GM12878 (cell line): ENCODE measurements at regions not wholly inside any gene's neighbourhood (a gene's known extent, or its start where the extent isn't known, plus 50 kb on each side); places are given as distances from the start of the nearest gene placed in this dataset.

Experiments
- ATAC-seq: fragments of 200-7000 bp; cut with Tn5 transposase; 3 replicates; pipeline ENCODE4 v1.9.1; 2020; ENCODE audit warnings: mild to moderate bottlenecking, moderate library complexity
- BruUV-seq: library from RNA; stranded (reverse); fragments of 400-500 nt; replicated peaks from 2 replicates; lab custom pipeline; 2021; lab: Mats Ljungman, UMichigan
- CTCF ChIA-PET: fragments of 300-600 bp; sonication (Branson Sonifier 250); formaldehyde crosslinking; extraction: SDS; loops from one replicate; lab custom pipeline; 2021; ENCODE audit warnings: inconsistent platforms; lab: Yijun Ruan, JAX
- POLR2A ChIA-PET: fragments of 350-600 bp; formaldehyde crosslinking; extraction: SDS; loops from one replicate; lab custom pipeline; 2021; ENCODE audit warnings: inconsistent platforms; lab: Charles Lee
- RAD21 ChIA-PET: fragments of 300-600 bp; sonication (Branson Sonifier 250); formaldehyde crosslinking; loops from one replicate; lab custom pipeline; 2023; ENCODE audit warnings: antibody characterized with exemption; ENCODE audit not compliant: unreplicated experiment; lab: Charles Lee
- SMC1A ChIA-PET: fragments of 300-600 bp; sonication (Branson Sonifier 250); formaldehyde crosslinking; loops from one replicate; lab custom pipeline; 2023; ENCODE audit not compliant: unreplicated experiment, uncharacterized antibody; lab: Charles Lee
- DNase-seq: peaks from one replicate; pipeline ENCODE4 v3.0.0-alpha.2; 2011; ENCODE audit warnings: low read depth, low spot score
- FAIRE-seq: peaks from 3 replicates; lab custom pipeline; 2011; peaks lifted over from hg19 to GRCh38; lab: Jason Lieb, UNC
- H2AFZ ChIP-seq: 2 replicates; pipeline ENCODE4 v1.6.0; 2011; ENCODE audit warnings: low read depth, low read length, control low read depth; ENCODE audit not compliant: control insufficient read depth
- H3K27ac ChIP-seq: 2 replicates; pipeline ENCODE4 v1.5.1; 2011; ENCODE audit warnings: control low read depth; ENCODE audit not compliant: control insufficient read depth, insufficient read depth
- H3K27me3 ChIP-seq, 2 experiments: replicated peaks in 1 of 2; 2 replicates each; pipeline versions ENCODE4 v1.6.0 to v1.6.1; 2011; ENCODE audit warnings: low read length in 1 of 2; ENCODE audit not compliant: control insufficient read depth in 2 of 2, insufficient read depth in 2 of 2
- H3K36me3 ChIP-seq, 2 experiments: 2 replicates each; pipeline ENCODE4 v1.5.1; 2011; ENCODE audit warnings: low read length in 1 of 2; ENCODE audit not compliant: control insufficient read depth in 2 of 2, insufficient read depth in 2 of 2
- H3K4me1 ChIP-seq: 2 replicates; pipeline ENCODE4 v1.6.1; 2011; ENCODE audit warnings: mild to moderate bottlenecking, low read length, moderate library complexity, mixed read lengths; ENCODE audit not compliant: control insufficient read depth, insufficient read depth
- H3K4me2 ChIP-seq: 2 replicates; pipeline ENCODE4 v1.6.0; 2011; ENCODE audit warnings: control low read depth; ENCODE audit not compliant: control insufficient read depth, insufficient read depth
- H3K4me3 ChIP-seq: fragments of 200-600 bp; sonication (generic); 2 replicates; pipeline ENCODE4 v1.5.1; 2016
- H3K79me2 ChIP-seq: 2 replicates; pipeline ENCODE4 v1.6.0; 2011; ENCODE audit warnings: low read length; ENCODE audit not compliant: control insufficient read depth, insufficient read depth
- H3K9ac ChIP-seq: 2 replicates; pipeline ENCODE4 v1.8.0; 2011; ENCODE audit warnings: low read length, control low read depth, mixed read lengths; ENCODE audit not compliant: control insufficient read depth, insufficient read depth
- H3K9me3 ChIP-seq: replicated peaks from 3 replicates; pipeline ENCODE4 v1.5.1; 2011; ENCODE audit warnings: mild to moderate bottlenecking, low read length; ENCODE audit not compliant: control insufficient read depth, insufficient read depth
- H4K20me1 ChIP-seq: 2 replicates; pipeline ENCODE4 v1.6.0; 2011; ENCODE audit not compliant: control insufficient read depth, insufficient read depth
- BHLHE40 ChIP-seq, 2 experiments: fragments of 450-650 bp in 1 of 2; IDR thresholded peaks; 2 replicates each; pipeline ENCODE4 v1.6.1; 2011 to 2017; ENCODE audit warnings: low read depth in 2 of 2, borderline replicate concordance in 1 of 2, improper control_type of control experiment in 1 of 2, low read length in 1 of 2, mild to moderate bottlenecking in 1 of 2
- DPF2 ChIP-seq: fragments of 450-650 bp; IDR thresholded peaks from 2 replicates; pipeline ENCODE4 v1.6.1; 2017; ENCODE audit warnings: mild to moderate bottlenecking
- IKZF1 ChIP-seq: fragments of 450-650 bp; conservative IDR thresholded peaks from 2 replicates; pipeline ENCODE4 v1.6.1; 2017; ENCODE audit warnings: antibody characterized with exemption, mild to moderate bottlenecking
- IKZF2 ChIP-seq, 2 experiments: fragments of 450-650 bp; IDR thresholded peaks; 2 replicates each; pipeline ENCODE4 v1.6.1; 2017; ENCODE audit warnings: mild to moderate bottlenecking in 2 of 2, moderate library complexity in 2 of 2
- JUND ChIP-seq: IDR thresholded peaks from 2 replicates; pipeline ENCODE4 v1.6.1; 2012; ENCODE audit warnings: low read depth, mild to moderate bottlenecking, low read length, improper control_type of control experiment, moderate library complexity
- MTA2 ChIP-seq: fragments of 450-650 bp; IDR thresholded peaks from 2 replicates; pipeline ENCODE4 v1.6.1; 2016; ENCODE audit warnings: low read depth, mild to moderate bottlenecking, moderate library complexity
- TBL1XR1 ChIP-seq: IDR thresholded peaks from 2 replicates; pipeline ENCODE4 v1.6.1; 2012; ENCODE audit warnings: low read depth, low read length, improper control_type of control experiment
- WRNIP1 ChIP-seq: IDR thresholded peaks from 2 replicates; pipeline ENCODE4 v1.6.1; 2011; ENCODE audit warnings: low read depth, low read length, improper control_type of control experiment, borderline replicate concordance
- ZBED1 ChIP-seq: IDR thresholded peaks from 2 replicates; pipeline ENCODE4 v1.6.1; 2016; ENCODE audit warnings: borderline replicate concordance
- ZSCAN29 ChIP-seq: fragments of 450-650 bp; IDR thresholded peaks from 2 replicates; pipeline ENCODE4 v1.6.1; 2017; ENCODE audit warnings: mild to moderate bottlenecking, moderate library complexity
- WGBS: methylation state at CpG from one replicate; pipeline ENCODE4 v1.1.6; 2016; ENCODE audit warnings: low lambda C conversion rate; ENCODE audit not compliant: insufficient replicate concordance, insufficient coverage; ENCODE audit errors: missing lambda C conversion rate; 5-methylcytosine and 5-hydroxymethylcytosine counted together
- in situ Hi-C: fragments of 300-500 bp; cut with MboI; formaldehyde crosslinking; loops from 9 replicates; pipeline ENCODE4 v1.14.3; 2018; ENCODE audit warnings: mixed read lengths
- intact Hi-C: fragments of 100-400 bp; cut with micrococcal nuclease; formaldehyde crosslinking; loops from one replicate; pipeline ENCODE4 v1.14.2; 2022; ENCODE audit not compliant: unreplicated experiment

DNA sequence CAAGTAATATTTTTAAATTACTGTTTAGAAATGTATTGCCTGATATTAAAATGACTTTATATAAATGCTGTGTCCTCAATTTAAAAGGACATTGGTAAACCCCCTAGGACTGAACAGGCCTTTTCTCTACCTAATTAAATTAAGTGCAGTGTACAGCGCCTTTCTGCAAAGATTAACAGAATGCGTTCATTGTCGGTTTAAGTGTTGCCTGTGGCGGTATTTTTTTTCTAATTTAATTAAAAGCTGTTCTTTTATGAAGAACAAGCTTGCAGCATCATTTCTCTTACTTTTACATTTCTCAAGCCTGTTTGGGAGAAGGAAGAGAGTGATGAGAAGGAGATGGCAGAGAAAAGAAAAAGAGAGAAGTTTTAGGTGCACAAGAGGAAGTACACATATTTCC, 344.9 kb downstream of the CPS1 start (continued):
- TF ChIP-seq WRNIP1 (no peak), TBL1XR1 (no peak)

DNA sequence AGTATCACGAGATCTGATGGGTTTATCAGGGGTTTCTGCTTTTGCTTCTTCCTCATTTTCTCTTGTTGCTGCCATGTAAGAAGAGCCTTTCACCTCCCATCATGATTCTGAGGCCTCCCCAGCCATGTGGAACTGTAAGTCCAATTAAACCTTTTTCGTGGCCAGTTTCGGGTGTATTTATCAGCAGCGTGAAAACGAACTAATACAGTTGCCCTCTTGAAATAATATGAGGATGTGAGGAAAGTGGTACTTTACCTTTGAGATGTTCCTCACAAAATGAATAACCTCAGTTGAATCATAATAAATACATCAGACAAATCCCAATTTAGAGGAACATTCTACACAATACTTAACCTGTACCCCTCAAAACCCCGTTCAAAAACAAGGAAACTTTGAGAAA, 356.4 kb downstream of the CPS1 start:
- Histone ChIP-seq H3K9me3 (no peaks in the 10 kb centered on the region), H3K9ac (no peak overlapping the region), H3K79me2 (no peaks in the 10 kb centered on the region), H2AFZ (no peak overlapping the region), H3K4me2 (no peak overlapping the region), H4K20me1 (no peaks in the 10 kb centered on the region), H3K4me3 (no peak overlapping the region), H3K4me1 (no peaks in the 10 kb centered on the region), H3K27ac (no peak overlapping the region), H3K36me3 (no peaks in the 10 kb centered on the region), H3K27me3 (no peaks in the 10 kb centered on the region)
- DNase-seq (no peak), ATAC-seq (no peak), FAIRE-seq (no peak)
- WGBS: 45% methylated on average over 6 of the region's 6 CpGs
- CTCF ChIA-PET: no interaction called here
- no peak for TF ChIP-seq ZBED1
- TF ChIP-seq MTA2: peak; percentile 91
- TF ChIP-seq BHLHE40 (IDR thresholded peaks at IDR 0.05; ENCODE audit: borderline replicate concordance in 1 of 2, low read depth in 2 of 2, low read length in 1 of 2): peak in 1 of 2 experiments; percentile 30; a peak in 1 of 4 replicates
- TF ChIP-seq IKZF1: peak; percentile 33; the same call in 1 of the 2 replicates
- TF ChIP-seq ZSCAN29: 0 out of 2 replicates have a peak, but pooled peaks have one; percentile 51
- 0 out of 2 replicates have a peak, but pooled peaks have one; percentile 29 for TF ChIP-seq DPF2
- TF ChIP-seq JUND: no peak
- TF ChIP-seq IKZF2 (IDR thresholded peaks at IDR 0.05): peak; percentile 28 to 31; a peak in 2 of 4 replicates
- no TSS peak for BruUV-seq
- SMC1A ChIA-PET: no interaction called here
- in situ Hi-C loops (no loop called here), intact Hi-C loops (no loop called here)
- RAD21 ChIA-PET: no interaction called here
- POLR2A ChIA-PET: no interaction called here
